ENCODE measurements at regions not wholly inside any gene's neighbourhood (a gene's known extent, or its start where the extent isn't known, plus 50 kb on each side); places are given as distances from the start of the nearest gene placed in this dataset.

- TF ChIP-seq CTCF (IDR thresholded peaks at IDR 0.05) (no peak), POLR2A (IDR thresholded peaks at IDR 0.05) (no peak)
Observed at GRCh38 chr18:27527856-27528255, 342.7 kb upstream of the CHST9 start.
